OCI-LY3 (cell line): ENCODE measurements at regions not wholly inside any gene's neighbourhood (a gene's known extent, or its start where the extent isn't known, plus 50 kb on each side); places are given as distances from the start of the nearest gene placed in this dataset.

Source experiments
- CTCF ChIP-seq: fragments of 200-600, 300-600 bp; sonication (generic); IDR thresholded peaks from 2 replicates; pipeline ENCODE4 v1.5.1; 2014; ENCODE audit warnings: antibody characterized with exemption, low read length, low read depth
- EZH2phosphoT487 ChIP-seq: fragments of 200-600 bp; shearing (Covaris generic); IDR thresholded peaks from 2 replicates; pipeline ENCODE4 v1.6.1; 2018; ENCODE audit warnings: antibody characterized with exemption, mixed run types, low read depth

DNA sequence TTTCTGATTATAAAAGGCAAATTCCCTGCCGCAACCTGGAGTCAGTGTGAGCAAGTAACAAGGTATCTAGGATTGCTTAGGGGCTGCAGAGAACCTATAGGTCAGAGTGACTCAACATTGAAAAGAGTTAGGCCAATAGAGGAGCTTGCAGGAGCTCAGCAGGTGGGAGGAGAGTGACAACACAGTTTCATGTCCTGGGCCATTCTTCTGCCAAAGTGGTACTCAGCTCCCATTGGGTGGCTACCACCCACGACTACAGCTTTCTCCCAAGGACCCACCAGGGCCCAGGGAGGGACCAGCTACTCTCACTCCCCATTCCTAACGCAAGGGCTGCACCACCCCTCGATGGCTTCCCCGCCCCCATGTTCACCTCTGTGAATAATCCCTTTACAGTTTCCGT lies 86.7 kb upstream of the SPATA31C2 start:
- TF ChIP-seq CTCF (no peak), EZH2phosphoT487 (no peak)
